Hepatocyte (in vitro differentiated cells): ENCODE measurements at regions not wholly inside any gene's neighbourhood (a gene's known extent, or its start where the extent isn't known, plus 50 kb on each side); places are given as distances from the start of the nearest gene placed in this dataset.
"Not testable (repeated sequence)": the region's sequence is repeated elsewhere in the genome, so short reads cannot be mapped to it uniquely, and the experiment has no call there.

Source experiments
- CTCF ChIP-seq: fragments of 200-600 bp; sonication (generic); IDR thresholded peaks from 2 replicates; pipeline ENCODE4 v1.5.1; 2016; ENCODE audit warnings: antibody characterized with exemption, mild to moderate bottlenecking; ENCODE audit not compliant: poor library complexity
- EZH2 ChIP-seq: fragments of 200-600 bp; sonication (generic); IDR thresholded peaks from 2 replicates; pipeline ENCODE4 v1.6.1; 2016; ENCODE audit warnings: antibody characterized with exemption, mild to moderate bottlenecking, borderline replicate concordance

GRCh38 chr9:42743030-42743814 is 559.8 kb downstream of the SPATA31A6 start:
- TF ChIP-seq CTCF, result peak; percentile 78
- TF ChIP-seq EZH2, result not testable (repeated sequence)
